RCC 7860 (cell line): ENCODE measurements at regions not wholly inside any gene's neighbourhood (a gene's known extent, or its start where the extent isn't known, plus 50 kb on each side); places are given as distances from the start of the nearest gene placed in this dataset.

Experiments used
- DNase-seq: peaks from one replicate; pipeline ENCODE4 v3.0.0-alpha.2; 2015; ENCODE audit warnings: low spot score
- FAIRE-seq: peaks from 2 replicates; lab custom pipeline; 2012; peaks lifted over from hg19 to GRCh38; lab: Jason Lieb, UNC

DNA sequence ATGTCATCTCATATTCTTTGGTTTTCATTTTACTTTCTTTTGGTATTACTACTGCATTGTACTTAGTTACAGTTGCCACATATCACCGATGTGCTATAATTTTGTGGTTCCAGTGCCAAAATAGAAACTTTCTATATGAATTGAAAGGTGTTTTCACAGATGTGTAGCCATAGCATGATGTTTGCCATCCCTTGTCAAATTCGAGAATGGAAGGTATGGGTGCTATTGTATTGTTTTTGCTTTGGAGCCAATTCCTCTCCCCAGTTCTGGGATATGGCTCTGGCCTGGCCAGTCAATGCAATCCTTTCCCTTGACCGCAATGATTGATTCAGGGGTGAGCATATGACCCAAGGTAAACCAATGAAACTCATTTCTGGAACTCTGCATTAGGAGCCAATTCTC is 86.2 kb upstream of the RPS6KA3 start:
- DNase-seq (no peak), FAIRE-seq (no peak)

DNA sequence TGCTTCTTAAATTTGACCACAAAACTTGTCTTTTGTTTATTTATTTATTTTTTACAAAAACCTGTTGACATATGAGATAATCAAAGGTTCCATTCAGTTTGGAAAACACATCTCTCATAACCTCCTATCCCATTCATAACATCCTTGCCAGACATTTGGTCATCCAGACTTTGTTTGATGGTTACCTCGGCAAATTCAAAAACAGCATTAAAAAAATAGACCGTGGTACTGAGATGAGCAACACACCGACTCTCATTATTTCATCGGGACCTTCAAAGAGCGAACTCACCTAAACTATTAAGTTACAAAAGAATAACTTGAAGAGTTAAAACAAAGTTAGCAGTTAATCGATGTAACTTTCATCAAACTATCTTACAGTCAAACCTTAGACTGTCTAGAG is 85.8 kb upstream of the RPS6KA3 start:
- FAIRE-seq (no peak), DNase-seq (no peak)

DNA sequence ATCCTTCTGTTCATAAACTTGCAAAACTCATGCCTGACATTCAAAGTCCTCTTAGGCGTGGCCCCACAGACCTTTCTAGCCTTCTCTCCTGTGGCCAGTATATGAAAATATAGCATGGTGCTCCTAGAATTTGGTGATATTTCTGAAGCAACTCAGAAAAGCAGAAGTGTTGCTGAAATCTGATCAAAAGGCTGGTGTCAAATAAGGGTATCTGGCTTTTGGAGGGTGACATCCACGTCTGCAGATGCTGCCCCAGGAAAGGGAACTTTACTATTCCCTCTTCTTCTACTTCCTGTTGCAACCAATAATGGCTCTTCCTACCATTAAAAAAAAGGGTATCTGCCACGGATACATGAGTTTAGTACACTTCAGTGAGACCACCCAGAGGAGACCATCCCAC is 83.9 kb upstream of the RPS6KA3 start:
- FAIRE-seq = no peak
- no peak for DNase-seq

DNA sequence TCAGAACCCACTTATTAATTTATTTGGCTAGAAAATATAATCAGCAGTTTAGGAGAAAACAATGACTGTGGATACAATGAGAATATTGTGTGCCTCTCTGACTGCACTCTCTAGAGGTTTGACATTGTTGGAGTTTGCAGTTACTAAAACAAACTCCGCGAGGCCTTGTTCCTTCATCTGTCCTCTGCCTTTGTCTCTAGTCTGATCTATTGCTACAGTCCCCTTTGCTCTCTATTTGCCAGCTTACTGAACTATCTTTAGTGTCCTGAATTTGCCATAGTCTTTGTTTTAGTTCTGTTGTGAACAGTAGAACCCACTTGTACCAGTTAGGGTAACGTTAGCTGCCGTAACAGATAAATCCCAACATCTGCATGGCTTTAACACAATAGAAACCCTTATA is 81.4 kb upstream of the RPS6KA3 start:
- FAIRE-seq (no peak), DNase-seq (no peak)

DNA sequence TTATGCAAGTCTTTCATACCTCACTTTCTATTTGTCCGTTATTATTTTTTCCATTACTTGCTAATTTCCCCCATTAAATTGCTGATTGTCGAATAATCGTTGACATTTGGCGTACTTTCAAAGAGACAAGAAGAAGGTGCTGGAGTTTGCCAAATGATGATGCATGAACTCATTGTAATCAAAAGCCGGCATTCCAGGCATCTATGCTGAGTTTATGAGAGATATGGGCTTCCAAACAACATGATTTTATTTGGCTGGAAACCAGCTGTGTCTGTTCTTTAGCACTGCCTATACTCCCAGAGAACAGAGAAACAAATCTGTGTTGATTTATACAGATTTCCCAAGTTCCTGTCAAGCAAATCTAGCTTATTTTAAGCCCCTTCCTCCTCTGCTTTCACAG is 80.8 kb upstream of the RPS6KA3 start:
- FAIRE-seq (no peak), DNase-seq (no peak)

DNA sequence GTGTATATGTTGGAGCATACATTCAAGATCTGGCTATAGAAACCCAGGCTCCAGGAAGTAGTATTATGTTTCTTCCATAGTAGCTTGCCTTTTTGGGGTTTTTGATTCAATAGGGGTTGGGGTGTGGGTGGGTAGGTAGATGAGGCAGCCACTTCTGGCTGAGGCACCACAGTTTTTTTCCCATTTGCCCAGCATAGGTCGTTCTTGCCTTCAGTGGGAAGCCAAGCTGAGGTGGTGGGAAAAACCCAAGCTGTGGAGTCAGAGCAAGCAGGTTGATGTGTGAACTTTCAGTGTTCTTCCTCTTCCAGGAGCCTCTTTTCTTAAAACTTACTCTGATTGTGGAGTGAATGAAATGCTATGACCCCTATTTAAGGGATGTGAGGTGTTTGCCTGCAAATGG is 67.0 kb upstream of the RPS6KA3 start:
- DNase-seq (no peak), FAIRE-seq (no peak)

DNA sequence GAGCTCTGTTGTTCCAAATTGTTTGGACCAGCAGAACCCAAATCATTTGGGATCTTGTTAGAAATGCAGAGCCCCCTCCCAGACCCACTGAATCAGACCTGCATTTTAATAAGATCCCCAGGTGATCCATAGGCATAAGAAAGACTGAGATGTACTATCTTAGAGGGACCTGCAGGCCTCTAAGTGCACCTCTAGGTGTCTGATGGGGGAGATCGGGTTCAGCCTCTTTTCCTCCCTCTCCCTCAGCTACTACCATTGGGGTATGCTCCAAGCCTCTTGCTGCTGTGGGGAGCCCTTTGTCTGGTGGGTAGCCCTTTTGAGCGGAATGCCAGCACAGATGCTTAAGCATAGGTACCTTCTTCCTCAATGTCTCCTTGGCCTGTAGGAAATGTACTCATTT is 63.8 kb upstream of the RPS6KA3 start:
- no peak for FAIRE-seq
- no peak for DNase-seq

DNA sequence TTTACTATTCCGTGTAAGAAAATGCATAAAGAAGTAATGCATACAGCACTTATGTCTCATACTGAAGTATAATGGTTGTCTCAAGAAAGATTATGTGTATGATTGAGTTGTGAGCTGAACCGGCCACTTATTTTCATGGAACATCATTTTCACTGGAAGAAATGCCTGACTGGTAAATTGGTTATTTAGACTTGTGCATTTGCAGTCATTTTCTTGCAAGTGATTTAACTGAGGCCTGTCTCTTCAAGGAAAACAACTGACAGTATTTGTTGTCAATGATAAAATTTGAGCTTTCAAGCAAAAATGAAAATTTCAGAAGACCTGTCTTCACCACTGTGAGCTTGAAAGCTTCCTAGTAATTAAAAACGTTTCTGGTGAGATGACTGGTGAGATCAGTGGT is 62.7 kb upstream of the RPS6KA3 start:
- no peak for DNase-seq
- FAIRE-seq = no peak

DNA sequence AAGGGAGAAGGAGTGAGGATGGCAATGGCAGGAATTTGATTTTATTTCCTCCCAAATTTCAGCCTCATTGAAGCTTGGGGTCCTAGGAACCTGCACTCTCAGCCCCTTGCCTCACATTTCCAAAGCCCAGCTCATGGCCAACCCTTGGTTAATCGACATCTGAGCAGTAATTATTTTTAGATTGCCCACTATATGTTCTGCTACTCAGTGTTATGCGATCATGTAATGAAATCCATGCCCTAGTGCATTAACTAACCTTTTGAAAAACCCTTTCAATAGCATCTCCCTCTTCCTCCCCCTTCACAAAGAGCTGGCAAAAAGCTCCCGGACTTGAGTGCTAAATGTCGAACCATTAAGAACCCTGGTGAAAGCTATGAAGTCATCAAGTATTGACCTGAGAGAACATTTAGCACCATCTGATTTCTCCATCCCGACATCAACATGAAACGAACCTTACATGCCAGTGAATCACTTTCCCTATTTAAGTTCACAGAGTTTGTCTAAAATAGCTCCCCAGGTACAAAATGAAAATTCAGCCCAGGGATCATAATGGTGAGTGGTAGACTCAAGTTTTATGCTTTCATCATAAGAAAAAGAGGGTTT is 59.2 kb upstream of the RPS6KA3 start:
- FAIRE-seq (no peak), DNase-seq (no peak)

DNA sequence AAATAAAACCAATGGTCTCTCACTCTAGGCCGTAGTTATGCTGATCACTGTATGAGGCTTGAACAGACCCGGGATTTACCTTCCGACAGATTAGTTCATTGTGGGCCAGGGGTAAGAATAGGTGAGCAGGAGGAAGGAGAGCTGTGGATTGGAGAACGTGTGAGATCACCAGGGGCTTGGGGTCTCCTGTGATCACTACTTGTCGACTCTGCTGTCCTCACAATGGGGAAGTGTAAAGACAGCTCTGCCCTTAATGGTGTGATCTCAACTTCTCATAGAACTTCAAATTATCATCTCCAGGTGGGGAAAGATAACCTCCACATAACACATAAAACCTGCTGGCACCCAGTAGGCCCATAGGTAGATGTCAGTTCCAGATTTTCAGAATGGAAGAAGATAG is 56.2 kb upstream of the RPS6KA3 start:
- FAIRE-seq = no peak

DNA sequence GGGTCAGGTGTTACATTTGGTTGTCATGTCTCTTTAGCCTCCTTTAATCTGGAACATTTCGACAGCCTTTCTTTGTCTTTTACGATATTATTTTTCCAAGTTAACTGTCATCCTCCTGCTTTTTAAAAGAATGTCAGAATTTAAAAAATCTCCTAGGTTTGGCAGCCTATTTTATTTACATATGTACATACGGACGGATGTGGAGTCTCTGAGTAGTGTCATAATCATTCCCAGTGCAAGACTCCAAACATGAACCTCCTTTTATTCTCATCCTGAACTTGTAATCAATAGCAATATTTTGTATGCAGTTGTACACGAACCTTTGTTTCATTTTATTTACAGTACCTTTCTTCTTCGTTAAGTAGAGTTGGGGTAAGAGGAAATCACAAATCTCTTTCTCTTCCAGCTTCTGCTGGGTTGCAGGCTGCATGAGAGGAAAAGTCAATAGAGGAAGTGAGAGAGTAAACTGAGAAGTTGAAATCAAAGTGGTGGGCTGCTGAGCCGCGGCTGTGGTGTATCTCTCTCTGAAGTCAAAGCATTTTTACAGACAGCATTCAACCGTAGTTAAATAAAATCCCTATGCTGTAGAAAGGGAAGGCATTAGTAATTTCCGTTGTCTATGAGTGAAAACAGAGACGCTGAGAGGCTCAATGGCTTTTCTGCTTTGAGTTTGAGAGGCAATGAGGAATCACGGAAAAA is 53.9 kb upstream of the RPS6KA3 start:
- FAIRE-seq = no peak
- no peak for DNase-seq

More for the DNA sequence above, 56.2 kb upstream of the RPS6KA3 start:
- DNase-seq = no peak

DNA sequence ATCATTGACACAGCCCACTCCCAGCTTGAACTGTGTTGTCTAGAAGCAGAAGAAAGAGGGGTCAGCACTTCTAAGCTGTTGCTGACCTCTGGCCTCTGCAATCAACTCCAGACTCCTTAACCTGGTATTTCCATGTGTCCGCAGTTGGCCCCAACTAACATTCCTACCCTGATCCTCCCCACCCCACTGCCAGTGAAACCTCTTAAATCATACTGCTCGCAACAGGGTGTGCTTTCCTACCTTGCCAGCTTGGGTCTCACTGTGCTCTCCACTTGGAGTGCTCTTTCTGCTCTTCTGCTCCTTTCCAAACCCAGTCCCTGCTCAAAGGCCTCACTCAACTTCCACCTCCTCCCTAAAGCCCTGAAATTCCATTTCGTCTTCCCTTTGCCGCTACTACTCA is 52.3 kb upstream of the RPS6KA3 start:
- no peak for DNase-seq
- FAIRE-seq = no peak

DNA sequence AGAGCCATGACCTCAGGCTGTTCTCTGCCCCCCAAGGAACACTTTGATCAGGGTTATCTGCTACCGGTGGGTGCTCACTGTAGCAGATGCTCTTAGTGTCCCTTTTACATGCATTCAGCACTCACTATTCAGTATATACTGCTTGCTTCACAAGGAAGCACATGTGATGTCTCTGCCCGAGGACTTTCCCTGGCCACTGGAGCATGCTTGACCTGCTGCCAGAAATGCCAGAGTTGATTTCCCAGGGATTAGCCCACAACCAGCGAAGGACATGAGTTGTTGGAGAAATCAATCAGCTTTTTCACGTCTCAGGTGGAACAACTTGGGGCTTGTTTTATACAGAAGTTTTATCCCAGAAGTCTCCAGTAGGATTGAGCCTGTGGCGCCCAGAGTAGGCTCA is 51.2 kb upstream of the RPS6KA3 start:
- FAIRE-seq = no peak
- DNase-seq = no peak
